ENCODE measurements at regions not wholly inside any gene's neighbourhood (a gene's known extent, or its start where the extent isn't known, plus 50 kb on each side); places are given as distances from the start of the nearest gene placed in this dataset.

DNA sequence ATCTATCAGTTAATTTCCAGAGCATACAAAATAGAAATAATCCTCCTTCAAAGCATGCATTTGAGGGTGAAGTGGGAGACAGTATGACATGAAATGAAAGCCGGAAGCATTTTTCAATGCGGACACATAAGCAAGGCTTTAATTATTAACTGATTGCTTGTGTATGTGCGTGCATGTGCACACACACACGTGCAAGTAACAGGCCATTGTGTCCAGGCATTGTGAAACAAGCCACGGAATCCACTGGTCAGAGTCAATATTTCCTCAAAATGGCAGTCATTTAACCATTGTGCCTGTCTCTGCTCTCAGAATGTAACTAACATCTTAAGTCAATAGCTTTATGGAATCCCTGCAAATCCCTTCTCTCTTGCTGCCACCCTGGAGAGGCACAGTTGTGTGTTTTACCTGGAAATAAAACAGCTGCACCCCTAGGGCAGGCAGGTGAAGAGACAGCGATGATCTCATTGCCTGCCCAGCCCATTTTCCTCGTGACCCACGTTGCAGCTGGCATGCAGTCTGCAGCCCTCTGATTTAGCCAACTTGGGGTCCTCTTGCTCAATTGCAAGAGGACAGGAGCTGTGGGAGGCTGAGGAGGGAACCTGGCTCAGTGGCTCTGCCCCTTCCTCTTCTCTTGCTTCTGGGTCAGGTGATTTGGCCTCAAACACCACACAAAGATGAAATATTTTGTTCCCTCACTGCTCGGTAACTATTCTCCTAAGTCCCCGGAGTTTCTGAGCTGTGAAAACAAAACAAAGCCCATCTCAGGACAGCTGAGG is 500.9 kb upstream of the ZMIZ1 start:
- DNase-seq (ENCODE audit: low read depth in 4 of 4, low spot score in 3 of 4): no peak

DNA sequence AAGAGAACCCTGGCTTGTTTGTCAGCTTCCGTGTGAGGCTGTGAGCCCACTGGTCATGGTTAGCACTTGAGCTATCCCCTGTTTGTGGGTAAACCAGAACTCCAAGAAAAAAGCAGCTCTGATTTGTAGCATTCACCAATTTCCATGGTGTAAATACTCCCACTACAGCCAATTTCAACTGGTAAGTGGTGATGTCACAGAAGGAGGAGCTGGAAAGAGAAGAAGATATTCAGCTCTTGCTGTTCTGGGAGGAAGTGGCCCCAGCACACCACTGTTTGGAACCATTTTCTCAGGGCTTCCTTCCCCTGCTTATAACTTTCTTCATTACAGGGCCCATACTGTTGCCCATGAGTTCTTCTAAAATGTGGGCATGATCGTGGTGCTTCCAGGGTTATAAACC is 500.1 kb upstream of the ZMIZ1 start:
- DNase-seq (ENCODE audit: low read depth in 4 of 4, low spot score in 3 of 4): no peak

DNA sequence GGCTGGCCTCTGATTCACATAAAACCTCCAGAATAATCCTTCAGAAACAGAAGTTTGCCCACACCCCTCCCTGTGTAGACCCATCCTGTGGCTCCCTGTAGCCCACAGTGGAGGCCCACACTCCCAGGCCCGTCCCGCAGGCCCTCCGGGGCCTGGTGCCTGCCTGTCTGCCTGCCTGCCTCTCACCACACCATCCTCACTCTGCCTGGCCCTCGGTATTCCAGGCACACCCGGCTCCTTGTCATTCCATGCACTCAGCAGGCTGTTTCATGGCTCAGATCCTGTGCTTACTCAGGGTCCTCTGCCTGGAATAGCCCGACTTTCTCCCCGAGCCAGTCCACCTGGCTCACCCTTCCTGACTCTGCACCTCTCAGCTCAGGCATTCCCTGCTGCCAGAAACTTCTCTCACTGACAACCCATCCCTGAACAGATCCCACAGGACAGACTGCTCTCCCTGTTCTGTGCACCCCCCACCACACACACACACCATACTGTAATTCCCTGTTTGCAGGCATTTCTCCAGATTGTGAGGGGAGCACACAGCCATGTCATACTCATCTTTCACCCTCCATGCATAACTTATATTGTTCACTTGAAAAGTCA is 498.0 kb upstream of the ZMIZ1 start:
- DNase-seq (ENCODE audit: low read depth in 4 of 4, low spot score in 3 of 4): no peak

DNA sequence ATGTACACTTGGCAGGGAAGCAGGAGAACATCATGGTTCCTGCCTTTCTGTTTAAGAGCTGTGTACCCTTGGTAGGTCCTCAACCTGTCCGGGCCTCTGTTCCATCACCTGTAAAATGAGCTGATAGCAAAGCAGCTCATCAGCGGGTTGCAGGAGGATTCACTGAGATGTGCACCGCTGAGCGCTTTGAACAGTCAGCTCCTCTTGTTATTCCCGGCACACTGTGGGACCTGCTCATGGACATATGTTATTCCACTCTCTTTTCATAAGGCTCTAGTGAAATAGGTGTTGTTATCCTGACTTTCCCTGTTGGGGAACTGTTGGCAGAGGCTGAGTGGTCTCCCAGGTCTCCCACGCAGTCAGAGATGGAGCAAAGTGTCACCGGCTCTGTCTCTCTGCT is 497.5 kb upstream of the ZMIZ1 start:
- no peak for DNase-seq (ENCODE audit: low read depth in 4 of 4, low spot score in 3 of 4)

DNA sequence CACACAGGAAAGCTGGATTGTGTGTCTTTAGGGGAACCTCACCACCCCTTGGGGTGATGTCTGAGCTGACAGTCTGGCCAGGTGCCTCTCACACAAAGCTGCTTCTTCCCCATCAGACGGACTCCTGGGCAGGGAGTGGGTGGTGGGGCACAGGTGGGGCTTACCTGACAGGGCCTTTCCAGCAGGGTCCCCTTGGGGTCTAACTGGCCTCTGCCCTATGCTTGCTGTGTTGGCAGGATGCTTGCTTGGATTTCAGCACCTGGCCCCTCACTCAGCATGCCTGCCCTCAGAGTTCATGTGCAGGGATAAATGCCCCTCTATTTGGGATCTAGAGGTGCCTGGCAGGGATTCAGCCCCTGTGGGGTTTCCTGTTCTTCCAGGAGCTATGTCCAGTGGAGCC is 496.9 kb upstream of the ZMIZ1 start:
- DNase-seq (ENCODE audit: low read depth in 4 of 4, low spot score in 3 of 4): no peak

DNA sequence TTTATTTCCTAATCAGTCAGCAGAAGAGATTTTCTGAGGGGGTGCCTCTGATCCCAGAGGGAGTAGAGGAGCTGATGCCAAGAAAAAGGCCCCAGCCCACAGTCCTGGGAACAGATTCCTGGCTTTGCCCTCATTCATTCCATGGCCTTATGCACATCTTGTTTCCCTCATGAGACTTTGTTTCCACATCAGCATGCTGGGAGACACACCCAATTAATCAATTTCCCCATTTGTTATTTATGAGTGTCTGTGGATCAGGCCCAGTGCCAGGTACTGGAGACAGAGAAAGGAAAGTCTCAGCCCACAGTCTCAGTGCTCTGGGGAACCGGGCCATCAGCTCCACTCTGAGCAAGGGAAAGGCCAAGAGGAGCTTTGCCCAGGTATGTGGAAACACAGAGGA is 496.2 kb upstream of the ZMIZ1 start:
- no peak for DNase-seq (ENCODE audit: low read depth in 4 of 4, low spot score in 3 of 4)

DNA sequence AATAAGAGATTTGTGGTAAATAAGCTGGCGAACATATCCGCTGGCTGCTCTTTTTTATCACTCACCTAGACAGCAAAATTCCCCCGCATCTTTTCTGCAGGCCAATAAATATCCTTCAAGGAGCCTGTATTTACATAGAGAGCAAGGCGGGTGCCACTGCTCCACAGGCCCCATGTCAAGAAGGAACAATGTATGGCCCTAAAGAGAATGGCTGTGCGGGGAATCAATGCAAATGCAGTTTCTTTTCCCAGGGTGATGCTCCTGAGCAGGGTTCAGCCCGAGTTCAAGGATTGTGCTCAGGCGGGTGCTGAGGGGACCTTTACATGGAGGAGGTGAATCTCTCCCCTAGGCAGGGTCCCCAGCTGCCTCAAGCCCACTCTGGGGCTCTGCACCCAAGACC is 494.2 kb upstream of the ZMIZ1 start:
- no peak for DNase-seq (ENCODE audit: low read depth in 4 of 4, low spot score in 3 of 4)

DNA sequence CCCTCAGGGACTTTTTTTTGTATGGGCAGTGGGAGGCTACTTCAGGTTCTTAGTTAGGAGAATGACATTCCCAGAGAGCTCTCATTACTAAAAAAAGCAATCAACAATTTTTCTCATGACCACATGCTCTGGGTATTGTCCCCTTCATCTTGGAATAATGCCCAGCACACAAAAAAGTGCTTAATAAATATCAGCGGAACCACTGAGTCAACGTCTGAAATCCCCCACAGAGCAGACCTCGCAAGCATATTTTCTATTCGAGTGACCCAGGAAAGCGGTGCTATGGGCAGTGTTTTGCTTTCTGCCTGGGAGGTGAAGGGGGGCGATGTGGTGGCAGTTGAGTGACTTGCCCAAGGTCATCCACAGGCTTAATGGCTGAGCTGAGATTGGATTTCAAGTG is 493.4 kb upstream of the ZMIZ1 start:
- no peak for DNase-seq (ENCODE audit: low read depth in 4 of 4, low spot score in 3 of 4)

DNA sequence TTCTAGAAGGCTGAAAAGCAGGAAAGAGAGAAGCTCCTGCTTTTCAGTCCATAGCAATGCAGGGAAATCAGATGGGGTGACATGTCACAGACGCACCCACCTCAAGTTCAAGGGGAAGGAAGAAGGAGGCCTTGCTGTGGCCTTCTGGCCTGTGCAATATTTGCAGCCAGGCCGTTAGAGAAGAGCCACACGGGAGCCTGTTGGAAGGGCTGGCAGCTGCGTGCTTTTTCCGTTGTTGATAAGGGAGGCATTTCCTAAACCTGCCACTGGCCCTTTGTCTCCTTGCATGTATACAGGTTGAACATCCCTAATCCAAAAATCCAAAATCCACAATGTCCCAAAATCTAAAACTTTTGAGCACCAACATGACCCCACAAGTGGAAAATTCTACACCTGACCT is 492.5 kb upstream of the ZMIZ1 start:
- DNase-seq (ENCODE audit: low read depth in 4 of 4, low spot score in 3 of 4): no peak

DNA sequence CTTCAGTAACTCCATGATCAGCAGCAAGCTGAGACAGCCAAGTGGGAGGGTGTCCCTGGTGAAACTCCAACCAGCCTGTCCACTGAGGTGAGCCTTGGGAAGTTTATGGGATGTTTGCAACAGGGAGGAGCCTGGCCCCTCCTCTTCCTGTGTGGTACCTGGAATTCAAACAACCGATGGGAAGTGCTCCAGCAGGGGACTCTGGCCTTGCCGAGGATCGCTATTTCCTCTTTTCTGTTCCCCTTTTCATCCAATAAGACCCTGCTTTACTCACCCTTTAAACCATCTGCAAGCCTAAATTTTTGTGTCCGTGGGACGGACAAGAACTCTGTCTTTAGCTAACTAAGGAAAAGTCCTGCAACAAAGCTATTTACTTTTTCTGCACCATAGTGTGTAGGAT is 491.1 kb upstream of the ZMIZ1 start:
- no peak for DNase-seq (ENCODE audit: low read depth in 4 of 4, low spot score in 3 of 4)

DNA sequence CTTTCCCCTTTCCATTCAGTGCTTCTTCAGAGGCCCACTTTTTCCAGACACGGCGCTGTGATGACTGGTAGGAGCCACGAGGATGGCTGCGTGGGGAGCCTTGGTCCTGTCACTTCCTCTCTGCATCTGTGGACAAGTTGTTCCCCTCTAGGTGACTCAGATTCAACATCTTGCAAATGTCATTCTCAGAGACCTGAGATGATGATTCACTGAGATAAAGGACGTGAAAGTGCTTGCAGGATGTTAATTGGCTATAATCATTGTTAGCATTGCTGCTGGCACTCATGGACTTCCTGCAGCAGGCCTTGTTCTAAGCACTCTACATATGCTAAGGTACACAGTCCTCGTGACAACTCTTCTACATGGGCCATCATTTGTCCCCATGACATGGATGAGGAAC is 489.8 kb upstream of the ZMIZ1 start:
- DNase-seq (ENCODE audit: low read depth in 4 of 4, low spot score in 3 of 4): no peak

DNA sequence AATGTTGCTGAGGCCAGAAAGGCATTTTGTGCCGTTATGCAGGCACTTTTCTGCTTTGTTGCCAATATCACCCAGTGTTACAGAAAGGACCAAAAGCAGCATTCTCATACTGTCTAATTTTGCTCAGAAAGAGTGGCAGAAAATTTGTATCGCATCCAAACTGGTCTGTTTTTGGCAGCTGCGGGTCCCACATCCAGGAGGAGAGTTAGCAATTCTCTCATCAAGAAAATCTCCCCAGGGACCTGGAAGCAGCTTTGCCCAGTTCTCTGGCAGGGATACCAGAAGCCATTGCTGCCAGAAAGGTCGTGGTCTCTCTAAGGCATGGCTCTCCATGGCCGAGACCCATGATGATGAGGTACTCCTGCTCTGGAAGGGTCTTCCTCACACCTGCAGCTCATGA is 489.2 kb upstream of the ZMIZ1 start:
- no peak for DNase-seq (ENCODE audit: low read depth in 4 of 4, low spot score in 3 of 4)

DNA sequence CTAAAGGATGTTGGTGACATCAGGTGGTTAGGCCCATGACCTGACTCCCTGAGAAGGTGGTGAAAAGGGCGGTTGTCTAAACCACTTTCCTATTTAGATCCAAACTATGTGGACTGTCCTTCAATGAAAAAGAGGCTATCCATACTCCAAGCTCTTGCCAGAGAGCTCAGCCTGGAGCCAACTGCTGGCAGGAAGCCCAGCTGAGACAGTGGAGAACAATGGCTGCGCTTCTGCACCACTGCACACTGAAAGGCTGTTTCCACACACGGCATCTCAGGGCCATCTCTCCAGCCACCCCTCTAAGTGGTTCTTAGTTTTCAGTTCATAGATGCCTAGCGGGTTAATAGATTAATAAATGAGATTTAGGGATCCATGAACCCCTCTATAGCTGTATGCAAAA is 488.8 kb upstream of the ZMIZ1 start:
- no peak for DNase-seq (ENCODE audit: low read depth in 4 of 4, low spot score in 3 of 4)

DNA sequence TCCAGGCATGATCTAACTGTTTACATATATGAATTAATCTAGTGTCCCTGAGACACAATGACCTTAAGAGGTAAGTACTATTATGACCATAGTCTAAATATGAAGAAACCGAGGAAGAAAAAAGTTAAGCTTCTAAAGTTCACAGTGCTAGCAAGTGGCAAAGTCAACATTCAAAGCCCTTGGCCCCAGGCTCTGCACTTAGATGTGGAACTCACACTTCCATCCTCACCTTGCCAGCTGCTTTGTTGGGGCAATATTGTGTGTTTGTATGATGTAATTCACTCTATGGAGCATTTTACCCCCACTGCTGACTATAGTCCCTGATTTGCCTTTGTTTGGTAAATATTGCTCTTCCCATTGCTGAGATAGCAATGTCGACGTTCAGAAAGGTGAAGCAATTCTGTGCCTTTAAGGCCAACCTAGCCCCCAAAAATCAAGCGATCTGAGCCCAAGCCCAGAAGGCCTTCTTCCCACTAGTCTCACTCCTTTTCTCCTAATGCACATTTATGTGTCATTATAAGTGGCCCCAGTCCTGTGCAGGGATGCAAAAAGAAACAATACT is 487.6 kb upstream of the ZMIZ1 start:
- no peak for DNase-seq (ENCODE audit: low read depth in 4 of 4, low spot score in 3 of 4)

DNA sequence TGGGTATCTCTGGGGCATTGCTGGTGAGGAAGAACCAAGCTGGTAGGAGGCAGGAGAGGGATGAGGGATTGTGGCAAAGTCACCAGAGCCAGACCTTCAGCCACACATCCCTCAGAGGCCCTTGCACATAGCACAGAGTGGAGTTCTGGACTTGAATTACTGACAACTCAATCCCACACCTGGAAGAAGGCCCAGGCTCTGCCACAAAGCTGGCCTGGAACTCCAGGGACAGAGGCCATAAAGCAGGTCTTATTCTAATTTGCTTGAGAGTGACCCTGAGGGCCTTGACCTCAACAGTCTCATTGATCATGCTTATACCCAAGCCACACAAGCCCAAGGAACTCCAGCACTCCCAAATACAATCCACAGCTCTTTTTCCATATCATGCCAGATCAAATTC is 486.2 kb upstream of the ZMIZ1 start:
- DNase-seq (ENCODE audit: low read depth in 4 of 4, low spot score in 3 of 4): no peak

DNA sequence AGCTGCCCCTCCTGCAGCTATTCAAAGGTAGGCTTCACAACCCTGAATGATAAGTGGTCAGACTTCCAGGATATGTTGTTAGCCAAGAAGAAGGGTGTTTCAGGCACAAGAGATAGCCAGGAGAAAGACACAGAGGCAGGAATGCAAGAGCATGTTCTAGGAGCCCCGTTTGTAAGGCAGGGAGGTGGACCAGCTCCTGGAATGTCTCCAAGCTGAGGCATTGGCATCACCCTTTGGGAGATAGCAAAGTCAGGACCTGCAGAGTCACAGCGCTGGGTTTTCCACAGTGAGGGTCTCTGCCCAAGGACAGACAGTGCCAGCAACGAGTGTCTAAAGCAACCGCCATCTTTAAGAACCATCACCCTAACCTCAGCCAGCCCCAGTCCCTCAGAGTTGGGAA is 484.5 kb upstream of the ZMIZ1 start:
- no peak for DNase-seq (ENCODE audit: low read depth in 4 of 4, low spot score in 3 of 4)

DNA sequence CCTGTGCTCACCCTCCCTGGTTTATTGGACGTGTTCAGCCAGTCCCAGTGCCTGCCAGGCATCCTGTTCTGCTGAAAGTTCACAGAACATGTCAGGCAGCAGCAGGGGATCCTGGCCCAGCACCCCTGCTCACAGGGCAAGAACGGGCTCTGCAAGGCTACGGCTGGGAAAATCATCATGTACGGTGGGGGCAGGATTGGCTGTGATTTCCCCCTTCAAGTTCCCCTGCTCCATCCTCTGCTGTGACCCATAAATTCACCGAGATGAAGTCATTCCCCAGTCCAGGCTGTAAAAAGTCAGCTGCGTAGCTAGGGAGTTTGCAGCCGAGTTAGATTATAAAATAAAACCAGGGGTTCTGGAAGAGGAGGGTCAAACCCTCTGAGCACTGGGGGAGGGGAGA is 484.1 kb upstream of the ZMIZ1 start:
- peak in 1 of 4 donors; percentile 57 for DNase-seq (ENCODE audit: low read depth in 4 of 4, low spot score in 3 of 4)

DNA sequence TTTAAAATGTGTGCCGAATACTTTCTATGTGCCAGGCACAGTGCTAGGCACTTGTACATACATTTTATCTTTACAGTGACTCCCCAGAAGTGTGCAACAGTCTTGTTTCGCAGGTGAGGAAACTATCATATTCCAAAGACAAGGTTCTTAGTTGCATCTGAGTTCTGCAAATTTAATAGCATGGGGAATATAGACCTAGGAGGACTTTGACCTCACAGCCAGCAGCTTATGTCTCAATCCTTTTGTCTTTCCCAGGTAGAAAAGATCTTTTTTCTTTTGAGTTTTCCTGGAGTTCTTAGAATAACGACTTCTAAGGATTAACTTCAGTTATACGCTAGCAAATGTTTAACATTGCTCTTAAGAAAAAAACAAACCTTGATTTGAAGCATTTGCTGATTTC is 482.8 kb upstream of the ZMIZ1 start:
- DNase-seq (ENCODE audit: low read depth in 4 of 4, low spot score in 3 of 4): no peak

DNA sequence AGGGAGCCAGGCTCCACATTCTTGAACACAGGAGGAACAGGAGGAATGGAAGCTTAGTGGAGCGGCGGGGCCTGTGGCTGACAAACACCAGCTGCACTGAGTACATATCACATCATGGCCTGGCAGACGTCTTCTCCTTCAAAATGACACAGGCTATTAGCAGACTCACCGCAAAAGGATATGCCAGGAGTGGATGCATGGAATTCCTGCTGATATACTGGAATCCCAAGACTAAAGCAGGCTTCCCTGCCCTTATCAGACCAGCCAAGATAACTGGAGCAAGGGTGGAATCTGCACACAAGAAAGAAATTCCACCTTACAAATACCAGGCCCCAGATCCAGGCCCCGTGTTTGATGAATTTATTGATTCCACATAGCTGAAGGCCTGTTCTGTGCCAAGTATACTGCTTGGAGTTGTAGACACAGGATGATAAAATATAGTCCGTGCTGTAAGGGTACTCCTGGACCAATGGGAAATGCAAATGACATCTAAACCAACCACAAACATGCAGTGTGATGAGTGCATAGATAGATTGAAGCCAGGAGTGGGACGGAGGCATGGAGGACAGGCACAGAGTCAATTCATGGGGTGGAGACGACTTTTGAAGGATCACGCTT is 480.5 kb upstream of the ZMIZ1 start:
- no peak for DNase-seq (ENCODE audit: low read depth in 4 of 4, low spot score in 3 of 4)

DNA sequence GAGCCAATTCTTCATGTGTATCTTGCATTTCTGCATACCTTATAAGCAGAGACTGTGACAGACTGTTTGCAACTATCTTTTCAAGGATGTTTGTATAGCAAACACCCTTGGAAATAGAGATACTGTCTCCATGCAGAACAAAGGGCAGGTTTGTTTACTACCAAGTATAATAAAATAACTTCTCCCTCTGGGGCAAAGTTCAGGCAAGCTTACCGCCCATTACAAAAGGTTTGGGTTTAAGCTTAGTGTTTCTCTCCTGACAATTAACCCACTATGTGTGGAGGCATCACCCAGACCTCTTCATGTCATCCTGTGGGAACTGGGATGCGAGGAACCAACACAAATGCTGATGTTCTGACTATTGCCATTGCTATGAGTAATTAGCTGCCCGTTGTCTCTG is 479.1 kb upstream of the ZMIZ1 start:
- no peak for DNase-seq (ENCODE audit: low read depth in 4 of 4, low spot score in 3 of 4)

DNA sequence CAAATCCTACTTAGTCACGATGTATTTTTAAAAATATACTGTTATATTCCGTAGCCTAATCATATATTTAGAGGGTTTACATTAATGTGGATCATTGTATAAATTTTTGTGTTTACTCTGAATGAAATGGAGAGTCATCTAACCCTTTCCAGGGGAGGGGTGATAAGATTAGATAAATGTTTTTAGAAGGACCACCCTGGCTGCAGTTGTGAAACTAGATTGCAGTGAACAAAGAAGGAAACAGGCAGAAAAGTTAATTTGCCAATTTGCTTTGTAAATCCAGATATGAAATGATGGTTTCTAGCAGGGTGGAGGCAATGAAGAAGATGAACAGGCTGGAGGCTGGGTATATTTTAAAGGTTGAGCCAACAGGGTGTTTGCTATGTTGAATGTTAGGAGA is 477.7 kb upstream of the ZMIZ1 start:
- no peak for DNase-seq (ENCODE audit: low read depth in 4 of 4, low spot score in 3 of 4)

All from left renal pelvis (tissue), 4 donors.